ENCODE measurements at regions not wholly inside any gene's neighbourhood (a gene's known extent, or its start where the extent isn't known, plus 50 kb on each side); places are given as distances from the start of the nearest gene placed in this dataset.
A peak's percentile ranks its signal among the peaks of the same experiment; 100 is the strongest.

DNA sequence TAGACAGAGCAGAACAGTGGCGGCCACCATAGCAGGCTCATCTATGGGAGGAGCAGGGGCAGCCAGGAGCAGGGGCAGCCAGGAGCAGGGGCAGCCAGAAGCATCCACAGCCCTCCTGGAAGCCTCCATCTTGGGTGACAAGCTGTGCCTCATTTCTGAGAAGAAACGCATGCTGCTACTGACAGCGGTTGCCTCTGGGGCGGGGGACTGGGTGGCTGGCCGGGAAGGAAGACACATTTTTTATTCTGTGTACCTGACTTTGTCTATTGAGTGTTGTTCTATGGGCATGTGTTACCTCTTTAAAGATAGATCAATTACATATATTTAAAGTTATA lies 71.5 kb upstream of the KLF13 start:
- intact Hi-C loops (cut with DNase I) = no loop called here
- Histone ChIP-seq H3K27me3 (no peaks in the 10 kb centered on the region), H3K36me3 (no peaks in the 10 kb centered on the region), H3K27ac (no peak overlapping the region), H3K4me3 (no peak overlapping the region), H3K9me3 (no peaks in the 10 kb centered on the region), H3K4me1 (no peaks in the 10 kb centered on the region)
- WGBS (ENCODE audit: insufficient coverage, low coverage, low lambda C conversion rate, missing lambda C conversion rate) = 83% methylated on average over 3 of the region's 5 CpGs
- no peak for DNase-seq
- TF ChIP-seq POLR2A (IDR thresholded peaks at IDR 0.05) = no peak
- TF ChIP-seq, protein P1, sequence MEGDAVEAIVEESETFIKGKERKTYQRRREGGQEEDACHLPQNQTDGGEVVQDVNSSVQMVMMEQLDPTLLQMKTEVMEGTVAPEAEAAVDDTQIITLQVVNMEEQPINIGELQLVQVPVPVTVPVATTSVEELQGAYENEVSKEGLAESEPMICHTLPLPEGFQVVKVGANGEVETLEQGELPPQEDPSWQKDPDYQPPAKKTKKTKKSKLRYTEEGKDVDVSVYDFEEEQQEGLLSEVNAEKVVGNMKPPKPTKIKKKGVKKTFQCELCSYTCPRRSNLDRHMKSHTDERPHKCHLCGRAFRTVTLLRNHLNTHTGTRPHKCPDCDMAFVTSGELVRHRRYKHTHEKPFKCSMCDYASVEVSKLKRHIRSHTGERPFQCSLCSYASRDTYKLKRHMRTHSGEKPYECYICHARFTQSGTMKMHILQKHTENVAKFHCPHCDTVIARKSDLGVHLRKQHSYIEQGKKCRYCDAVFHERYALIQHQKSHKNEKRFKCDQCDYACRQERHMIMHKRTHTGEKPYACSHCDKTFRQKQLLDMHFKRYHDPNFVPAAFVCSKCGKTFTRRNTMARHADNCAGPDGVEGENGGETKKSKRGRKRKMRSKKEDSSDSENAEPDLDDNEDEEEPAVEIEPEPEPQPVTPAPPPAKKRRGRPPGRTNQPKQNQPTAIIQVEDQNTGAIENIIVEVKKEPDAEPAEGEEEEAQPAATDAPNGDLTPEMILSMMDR (IDR thresholded peaks at IDR 0.05) = no peak
- no peak for ATAC-seq

DNA sequence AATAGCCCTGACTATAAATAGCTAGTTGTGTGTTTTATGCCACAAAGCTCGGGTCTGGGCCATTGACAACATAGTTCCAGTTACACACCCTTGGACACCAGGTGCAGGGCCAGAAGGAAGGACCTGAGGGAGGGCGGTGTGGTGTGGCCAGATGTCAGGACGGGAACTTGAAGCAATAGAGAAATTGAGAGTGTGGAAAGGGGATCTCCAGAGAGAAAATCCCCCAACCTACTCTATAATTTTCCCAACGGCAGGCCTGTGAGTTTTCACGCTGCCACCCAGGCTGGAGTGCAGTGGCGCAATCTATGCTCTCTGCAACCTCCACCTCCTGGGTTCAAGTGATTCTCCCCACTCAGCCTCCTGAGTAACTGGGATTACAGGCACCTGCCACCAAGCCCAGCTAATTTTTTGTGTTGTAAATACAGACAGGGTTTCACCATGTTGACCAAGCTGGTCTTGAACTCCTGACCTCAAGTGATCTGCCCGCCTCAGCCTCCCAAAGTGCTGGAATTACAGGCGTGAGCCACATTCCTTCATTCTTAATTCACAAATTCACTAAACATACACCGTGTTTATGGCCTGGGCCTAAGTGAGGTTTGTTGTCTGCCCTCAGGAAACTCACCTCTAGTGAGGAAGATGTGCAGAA lies 70.8 kb upstream of the KLF13 start:
- Histone ChIP-seq H3K4me3 (no peak overlapping the region), H3K4me1 (no peaks in the 10 kb centered on the region), H3K9me3 (no peaks in the 10 kb centered on the region), H3K27ac (no peak overlapping the region), H3K27me3 (no peaks in the 10 kb centered on the region), H3K36me3 (no peaks in the 10 kb centered on the region)
- WGBS (ENCODE audit: insufficient coverage, low coverage, low lambda C conversion rate, missing lambda C conversion rate) = 73% methylated on average over 4 of the region's 9 CpGs
- TF ChIP-seq POLR2A (IDR thresholded peaks at IDR 0.05) = no peak
- TF ChIP-seq, protein P1 (IDR thresholded peaks at IDR 0.05) = no peak
- intact Hi-C loops (cut with DNase I) = no loop called here
- no peak for DNase-seq
- peak in 1 of 4 donors; percentile 21 for ATAC-seq

DNA sequence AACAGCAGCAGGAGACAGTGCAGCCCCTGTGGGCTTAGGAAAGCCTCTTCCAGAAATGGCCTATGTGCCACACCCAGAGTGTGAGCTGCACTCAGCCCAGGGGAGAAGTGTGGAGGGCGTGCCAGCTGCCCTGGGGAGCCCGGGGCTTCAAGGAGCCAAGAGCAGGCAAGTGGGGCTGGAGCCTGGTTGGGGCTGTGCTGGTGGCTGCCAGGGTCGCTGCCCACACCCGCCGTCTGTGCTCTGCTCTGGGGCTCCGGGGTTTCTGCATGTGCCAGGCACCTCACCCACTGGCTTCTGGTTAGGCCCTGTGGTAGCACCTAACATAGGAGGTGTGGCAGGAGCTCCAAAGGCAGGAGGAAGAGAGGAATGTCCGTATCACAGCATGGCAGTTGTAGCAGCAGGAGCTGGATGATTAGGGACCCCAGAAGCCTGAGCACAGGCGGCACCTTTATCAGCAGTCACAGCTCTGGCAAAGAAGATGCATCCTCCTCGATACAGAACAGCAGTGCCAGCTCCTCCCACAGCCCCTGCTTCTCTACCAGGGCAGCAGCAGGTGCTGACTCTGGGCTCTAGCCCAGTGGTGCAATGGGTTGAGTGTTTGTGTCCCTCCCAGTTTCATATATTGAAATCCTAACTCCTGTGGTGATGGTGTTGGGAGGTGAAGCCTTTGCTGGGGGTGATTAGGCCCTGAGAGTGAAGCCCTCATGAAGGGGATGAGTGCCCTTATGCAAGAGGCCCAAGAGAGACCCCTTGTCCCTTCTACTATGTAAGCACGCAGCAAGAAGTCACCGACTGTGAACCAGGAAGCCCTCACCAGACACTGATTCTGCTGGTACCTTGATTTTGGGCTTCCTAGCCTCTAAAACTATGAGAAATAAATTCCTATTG lies 70.0 kb upstream of the KLF13 start:
- Histone ChIP-seq H3K27ac (no peak overlapping the region), H3K27me3 (no peaks in the 10 kb centered on the region), H3K9me3 (no peaks in the 10 kb centered on the region), H3K4me3 (no peak overlapping the region), H3K36me3 (no peaks in the 10 kb centered on the region), H3K4me1 (no peaks in the 10 kb centered on the region)
- peak in 1 of 3 donors; percentile 23 for DNase-seq
- TF ChIP-seq POLR2A (IDR thresholded peaks at IDR 0.05) = no peak
- TF ChIP-seq, protein P1 (IDR thresholded peaks at IDR 0.05) = no peak
- ATAC-seq = peak in 2 of 4 donors; percentile 21 to 31
- intact Hi-C loops (cut with DNase I) = no loop called here
- 90% methylated on average over 6 of the region's 11 CpGs for WGBS (ENCODE audit: insufficient coverage, low coverage, low lambda C conversion rate, missing lambda C conversion rate)

DNA sequence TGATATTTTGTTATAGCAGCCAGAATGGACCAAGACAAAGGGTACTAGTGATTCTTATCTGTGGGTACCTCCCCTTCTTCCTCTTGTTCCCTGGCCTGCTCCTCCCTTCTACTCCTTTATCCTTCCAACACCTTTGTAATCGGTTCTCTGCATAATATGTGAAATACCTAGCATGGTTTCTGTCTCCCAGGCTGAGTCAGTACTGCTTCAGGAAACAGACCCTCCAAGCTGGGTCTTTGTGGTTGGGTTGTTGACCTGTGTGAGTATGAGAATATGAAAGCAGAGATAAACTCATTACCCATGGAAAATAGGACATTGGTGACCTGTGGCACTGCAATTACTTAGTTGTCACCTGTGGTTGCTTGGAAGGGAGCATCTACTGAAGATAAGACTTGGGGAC lies 69.3 kb upstream of the KLF13 start:
- Histone ChIP-seq H3K4me3 (no peak overlapping the region), H3K9me3 (no peaks in the 10 kb centered on the region), H3K27ac (no peak overlapping the region), H3K4me1 (peaks cover 0 to 3% (median 0%) of the 10 kb centered on the region in 4 donors), H3K27me3 (no peaks in the 10 kb centered on the region), H3K36me3 (no peaks in the 10 kb centered on the region)
- 64% methylated on average over 1 of the region's 1 CpG for WGBS (ENCODE audit: insufficient coverage, low coverage, low lambda C conversion rate, missing lambda C conversion rate)
- DNase-seq = no peak
- no peak for TF ChIP-seq POLR2A (IDR thresholded peaks at IDR 0.05)
- TF ChIP-seq, protein P1 (IDR thresholded peaks at IDR 0.05) = no peak
- ATAC-seq = no peak
- intact Hi-C loops (cut with DNase I) = no loop called here

Data from right lobe of liver (tissue), 6 donors.